ENCODE measurements at regions not wholly inside any gene's neighbourhood (a gene's known extent, or its start where the extent isn't known, plus 50 kb on each side); places are given as distances from the start of the nearest gene placed in this dataset.
"Not testable (repeated sequence)": the region's sequence is repeated elsewhere in the genome, so short reads cannot be mapped to it uniquely, and the experiment has no call there.

DNA sequence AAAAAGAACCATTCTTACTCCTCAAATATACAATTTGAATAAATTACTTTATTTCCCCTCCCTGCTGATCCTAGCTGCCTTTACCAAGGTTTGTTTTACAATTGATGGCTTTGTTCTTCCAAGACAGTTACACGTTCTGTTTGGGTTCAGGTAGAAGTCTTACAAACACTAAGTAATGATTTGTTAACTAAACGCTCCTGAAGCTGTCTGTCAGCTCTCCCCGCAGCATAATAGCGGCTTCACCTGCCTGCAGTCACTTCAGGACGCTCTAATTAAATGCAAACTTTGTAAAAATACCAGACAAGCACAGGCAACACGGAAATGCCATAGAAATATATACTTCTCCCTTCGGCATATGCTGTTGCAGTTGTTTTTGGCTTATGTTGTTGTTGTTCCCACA is 176.4 kb upstream of the MDFIC2 start:
- DNase-seq (ENCODE audit: low read depth) = no peak

DNA sequence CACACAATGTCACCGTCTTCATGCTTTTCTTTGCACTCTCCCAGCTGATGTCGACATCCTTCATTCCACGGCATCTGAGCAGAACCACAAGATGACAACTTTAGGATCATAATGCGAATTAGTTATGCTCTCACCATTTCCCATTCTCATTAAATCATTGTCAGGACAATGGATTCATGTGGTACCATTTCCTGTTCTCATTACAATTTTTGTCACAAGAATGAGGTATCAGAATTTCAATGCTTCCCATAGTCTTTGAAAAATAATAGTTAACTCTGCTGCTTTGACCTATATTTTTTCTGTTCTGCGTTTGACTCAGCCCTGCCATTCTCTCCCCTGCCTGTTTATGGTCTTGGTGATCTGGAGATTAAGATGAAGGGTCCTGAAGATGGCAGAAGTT is 175.7 kb upstream of the MDFIC2 start:
- no peak for DNase-seq (ENCODE audit: low read depth)

DNA sequence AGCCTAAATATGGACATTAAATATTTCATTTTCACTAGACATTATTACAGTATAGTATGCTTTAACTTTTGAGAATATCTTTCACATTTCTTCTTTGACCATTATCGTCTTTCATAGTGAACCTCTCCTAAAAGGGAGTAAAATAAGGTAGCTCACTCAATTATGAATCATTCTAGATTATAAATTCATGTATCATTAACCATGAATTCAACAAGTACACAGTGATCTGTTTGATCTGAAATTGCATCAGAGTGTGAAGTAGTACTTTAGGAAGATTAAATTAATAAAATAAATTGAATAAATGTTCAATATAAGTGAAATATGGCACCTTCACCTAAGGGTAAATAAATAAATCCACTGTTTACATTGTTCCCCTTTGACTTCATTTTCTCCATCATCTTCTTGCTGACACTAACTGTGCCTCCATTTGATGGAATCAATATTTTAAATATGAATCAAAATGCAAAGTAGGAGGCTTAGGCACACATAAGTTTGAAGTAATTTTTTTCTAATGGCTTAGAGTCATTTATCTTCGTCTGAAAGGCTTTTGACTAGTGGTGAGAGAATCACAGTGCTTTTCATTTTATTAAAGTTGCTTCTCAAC is 174.1 kb upstream of the MDFIC2 start:
- DNase-seq (ENCODE audit: low read depth) = no peak

GRCh38 chr3:70476174-70476573 is 163.7 kb upstream of the MDFIC2 start:
- DNase-seq (ENCODE audit: low read depth) = no peak

- DNase-seq (ENCODE audit: low read depth) = no peak
Observed at GRCh38 chr3:70471464-70472342, 159.3 kb upstream of the MDFIC2 start.

DNA sequence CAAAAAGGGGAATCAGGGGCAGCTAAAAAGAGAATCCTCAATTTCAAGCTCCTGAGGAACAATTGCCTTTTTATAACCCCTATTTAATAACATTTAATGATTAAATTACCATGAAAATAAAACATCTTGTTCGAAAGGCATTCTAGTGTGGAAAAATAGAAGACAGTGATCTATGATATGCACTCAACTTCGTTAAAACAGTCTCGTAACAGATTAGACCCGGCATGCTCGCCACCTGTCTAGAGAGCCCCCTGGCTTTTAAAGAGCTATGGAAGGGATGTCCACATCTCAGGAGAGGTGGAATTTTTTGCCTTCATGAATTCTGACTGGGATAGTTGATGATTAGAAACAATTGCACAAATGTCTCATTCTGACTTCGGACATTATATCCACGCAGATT is 153.7 kb upstream of the MDFIC2 start:
- no peak for DNase-seq (ENCODE audit: low read depth)

- no peak for DNase-seq (ENCODE audit: low read depth)
Observed at GRCh38 chr3:70464876-70465275, 152.4 kb upstream of the MDFIC2 start.

DNA sequence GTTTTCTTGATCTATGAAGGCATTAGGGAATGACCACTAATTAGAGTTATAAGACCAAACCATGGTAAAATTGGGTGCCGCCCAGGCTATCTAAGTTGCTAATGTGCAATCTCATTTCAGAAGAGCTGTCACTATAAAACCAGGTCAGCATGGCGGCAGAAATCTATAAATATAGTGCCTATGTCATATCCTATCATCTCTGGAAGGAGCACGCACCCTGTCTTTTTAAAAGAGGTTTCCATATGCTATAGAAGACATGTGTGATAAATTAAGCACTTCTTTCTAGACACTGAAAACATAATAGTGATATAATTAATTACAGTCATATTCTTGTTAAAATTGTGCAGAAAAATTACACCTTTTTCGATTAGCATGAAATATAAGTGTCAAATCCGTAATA is 152.0 kb upstream of the MDFIC2 start:
- DNase-seq (ENCODE audit: low read depth) = no peak

DNA sequence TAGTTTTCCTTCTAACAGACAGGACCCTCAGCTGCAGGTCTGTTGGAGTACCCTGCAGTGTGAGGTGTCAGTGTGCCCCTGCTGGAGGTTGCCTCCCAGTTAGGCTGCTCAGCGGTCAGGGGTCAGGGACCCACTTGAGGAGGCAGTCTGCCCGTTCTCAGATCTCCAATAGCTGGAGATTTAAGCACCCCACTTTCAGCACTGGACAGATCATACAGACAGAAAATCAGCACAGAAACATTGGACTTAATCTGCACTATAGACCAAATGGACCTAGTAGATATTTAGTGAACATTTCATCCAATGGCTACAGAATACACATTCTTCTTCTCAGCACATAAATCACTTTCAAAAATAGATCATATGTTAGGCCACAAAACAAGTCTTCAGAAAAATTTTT is 137.8 kb upstream of the MDFIC2 start:
- not testable (repeated sequence) for DNase-seq (ENCODE audit: low read depth)

- not testable (repeated sequence) for DNase-seq (ENCODE audit: low read depth)
Observed at GRCh38 chr3:70435422-70435821, 123.0 kb upstream of the MDFIC2 start.

- DNase-seq (ENCODE audit: low read depth) = no peak
Observed at GRCh38 chr3:70433091-70433490, 120.7 kb upstream of the MDFIC2 start.

DNA sequence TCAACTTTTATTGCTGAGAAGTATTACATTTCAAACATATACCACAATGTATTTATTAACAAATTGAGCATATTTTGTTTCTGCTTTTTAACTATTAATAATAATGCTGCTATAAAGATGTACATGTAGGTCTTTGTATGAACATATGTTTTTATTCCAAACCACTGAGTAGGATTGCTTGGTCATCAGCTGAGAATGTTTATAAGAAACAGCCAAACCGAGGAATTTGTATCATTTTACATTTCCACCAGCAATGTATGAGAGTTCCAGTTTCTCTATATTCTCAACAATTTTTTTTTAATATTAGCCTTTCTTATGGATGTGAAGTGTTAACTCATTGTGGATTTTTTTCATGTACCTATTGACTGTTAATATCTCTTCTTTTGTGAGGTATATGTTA is 119.5 kb upstream of the MDFIC2 start:
- no peak for DNase-seq (ENCODE audit: low read depth)

GRCh38 chr3:70426071-70426470 is 113.6 kb upstream of the MDFIC2 start:
- no peak for DNase-seq (ENCODE audit: low read depth)

DNA sequence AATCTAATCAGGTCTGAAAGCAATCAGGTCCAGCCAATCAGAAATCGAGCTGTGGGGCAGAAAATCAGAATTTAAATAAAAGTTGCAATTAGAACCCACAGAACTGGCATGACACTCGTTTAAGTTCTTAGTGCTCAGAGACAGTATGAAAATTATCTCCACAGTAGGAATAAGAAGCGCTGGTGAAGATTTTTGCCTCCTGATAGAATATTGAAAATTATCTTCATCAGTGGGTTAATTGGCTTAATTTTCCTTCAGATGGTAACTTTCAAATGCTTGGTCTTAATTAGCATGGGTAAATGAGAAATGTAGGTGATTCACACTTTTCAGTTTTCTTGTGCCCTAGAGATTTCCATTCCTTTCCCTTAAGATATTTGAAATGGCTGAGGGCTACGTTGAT is 109.1 kb upstream of the MDFIC2 start:
- no peak for DNase-seq (ENCODE audit: low read depth)

- no peak for DNase-seq (ENCODE audit: low read depth)
Observed at GRCh38 chr3:70409018-70409417, 96.6 kb upstream of the MDFIC2 start.

- no peak for DNase-seq (ENCODE audit: low read depth)
Observed at GRCh38 chr3:70400194-70400593, 87.8 kb upstream of the MDFIC2 start.

- DNase-seq (ENCODE audit: low read depth) = no peak
Observed at GRCh38 chr3:70393881-70394612, 81.6 kb upstream of the MDFIC2 start.

GRCh38 chr3:70392227-70392626 is 79.8 kb upstream of the MDFIC2 start:
- DNase-seq (ENCODE audit: low read depth) = no peak

- DNase-seq (ENCODE audit: low read depth) = no peak
Observed at GRCh38 chr3:70387889-70388288, 75.5 kb upstream of the MDFIC2 start.

- no peak for DNase-seq (ENCODE audit: low read depth)
Observed at GRCh38 chr3:70386846-70387245, 74.4 kb upstream of the MDFIC2 start.

DNA sequence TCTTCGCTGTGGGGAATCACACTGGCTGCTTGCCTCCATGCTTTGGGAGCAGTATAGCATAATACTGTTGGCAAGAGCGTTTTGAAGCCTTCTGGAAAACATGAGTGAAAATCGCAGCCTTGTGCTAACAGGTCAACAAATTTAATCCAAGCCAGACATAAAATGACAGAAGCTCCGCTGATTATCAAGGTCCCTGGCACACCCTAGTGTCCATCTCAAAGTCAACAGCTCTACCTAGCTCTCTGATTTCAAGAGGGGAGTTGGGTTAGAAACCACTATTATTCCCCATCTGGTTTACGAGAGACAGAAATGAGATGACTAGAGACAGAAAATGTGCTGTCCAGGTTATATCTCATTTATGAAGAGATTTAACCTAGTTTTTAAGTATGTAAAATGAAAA is 73.6 kb upstream of the MDFIC2 start:
- DNase-seq (ENCODE audit: low read depth) = no peak

DNA sequence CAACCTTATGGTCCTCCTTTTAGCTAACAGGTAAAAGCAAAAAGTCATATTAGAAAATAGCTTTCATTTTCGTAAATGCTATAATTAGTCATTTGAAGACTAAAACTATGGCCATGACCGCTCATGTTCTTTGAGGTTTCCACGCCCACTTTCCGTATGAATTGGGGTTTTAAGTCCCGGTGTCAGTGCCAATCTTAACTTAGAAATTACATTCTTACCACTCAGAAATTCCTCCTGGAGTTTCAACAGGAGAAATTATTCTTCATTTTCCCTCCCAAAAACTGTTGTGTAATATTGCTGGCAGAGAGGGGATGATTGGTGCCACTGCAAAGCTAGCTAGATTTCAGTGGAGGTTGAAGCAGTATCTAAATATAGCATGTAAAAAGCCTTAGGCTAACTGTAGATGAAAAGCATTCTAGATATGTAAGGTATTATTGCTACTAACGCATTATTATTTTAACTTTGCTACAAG is 71.0 kb upstream of the MDFIC2 start:
- DNase-seq (ENCODE audit: low read depth) = no peak

DNA sequence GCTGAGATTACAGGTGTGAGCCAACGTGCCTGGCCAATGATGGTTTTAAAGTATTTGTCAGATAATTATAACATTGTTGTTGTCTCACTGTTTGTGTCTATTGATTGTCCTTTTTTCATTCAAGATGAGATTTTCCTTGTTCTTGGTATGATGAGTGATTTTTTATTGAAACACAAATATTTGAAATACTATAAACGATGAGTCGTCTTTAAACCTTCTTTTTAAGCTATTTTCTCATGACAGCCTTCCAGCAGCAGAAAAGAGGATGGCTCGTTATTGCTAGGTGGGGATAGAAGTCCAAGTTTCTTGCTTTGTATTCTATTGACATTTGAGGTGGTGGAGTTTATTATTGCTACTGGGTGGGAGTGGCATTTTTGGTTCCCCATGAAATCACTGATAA is 61.7 kb upstream of the MDFIC2 start:
- no peak for DNase-seq (ENCODE audit: low read depth)

Data from stimulated activated CD8-positive, alpha-beta memory T cell treated with anti-CD3 and anti-CD28 coated beads, Interleukin-4, amount 100 ng/mL, for 24 hours (primary cell).